ENCODE measurements at regions not wholly inside any gene's neighbourhood (a gene's known extent, or its start where the extent isn't known, plus 50 kb on each side); places are given as distances from the start of the nearest gene placed in this dataset.

GRCh38 chr4:178665916-178666315, 1223.7 kb upstream of the AGA start:
- H3K27me3 ChIP-seq (ENCODE audit: control insufficient read depth in 1 of 2, insufficient read depth in 2 of 2, low read length in 2 of 2) = no peaks in the 10 kb centered on the region
- no peaks in the 10 kb centered on the region for H3K4me1 ChIP-seq (ENCODE audit: control insufficient read depth in 1 of 2, insufficient read depth in 2 of 2, low read length in 2 of 2)
- no peaks in the 10 kb centered on the region for H3K36me3 ChIP-seq (ENCODE audit: control insufficient read depth in 1 of 2, insufficient read depth in 2 of 2, low read length in 2 of 2)
- H3K9me3 ChIP-seq (ENCODE audit: control insufficient read depth in 1 of 2, low read length in 2 of 2) = peaks cover 0 to 15% of the 10 kb centered on the region in 2 donors
- H3K4me3 ChIP-seq (ENCODE audit: low read depth in 1 of 2, low read length in 2 of 2) = no peak overlapping the region
- no peak overlapping the region for H3K9ac ChIP-seq (ENCODE audit: low read depth in 1 of 2, low read length in 2 of 2)
- no peak overlapping the region for H3K27ac ChIP-seq (ENCODE audit: low read depth, low read length)

- Histone ChIP-seq H3K4me1 (ENCODE audit: control insufficient read depth in 1 of 2, insufficient read depth in 2 of 2, low read length in 2 of 2) (no peaks in the 10 kb centered on the region), H3K36me3 (ENCODE audit: control insufficient read depth in 1 of 2, insufficient read depth in 2 of 2, low read length in 2 of 2) (no peaks in the 10 kb centered on the region), H3K9me3 (ENCODE audit: control insufficient read depth in 1 of 2, low read length in 2 of 2) (peaks cover 0 to 7% of the 10 kb centered on the region in 2 donors), H3K27ac (ENCODE audit: low read depth, low read length) (no peak overlapping the region), H3K9ac (ENCODE audit: low read depth in 1 of 2, low read length in 2 of 2) (no peak overlapping the region), H3K27me3 (ENCODE audit: control insufficient read depth in 1 of 2, insufficient read depth in 2 of 2, low read length in 2 of 2) (no peaks in the 10 kb centered on the region), H3K4me3 (ENCODE audit: low read depth in 1 of 2, low read length in 2 of 2) (no peak overlapping the region)
Measured at GRCh38 chr4:178671766-178672165, 1229.5 kb upstream of the AGA start.

GRCh38 chr4:178672512-178672911, 1230.3 kb upstream of the AGA start:
- Histone ChIP-seq H3K4me3 (ENCODE audit: low read depth in 1 of 2, low read length in 2 of 2) (no peak overlapping the region), H3K36me3 (ENCODE audit: control insufficient read depth in 1 of 2, insufficient read depth in 2 of 2, low read length in 2 of 2) (no peaks in the 10 kb centered on the region), H3K9me3 (ENCODE audit: control insufficient read depth in 1 of 2, low read length in 2 of 2) (peaks cover 0 to 7% of the 10 kb centered on the region in 2 donors), H3K27me3 (ENCODE audit: control insufficient read depth in 1 of 2, insufficient read depth in 2 of 2, low read length in 2 of 2) (no peaks in the 10 kb centered on the region), H3K27ac (ENCODE audit: low read depth, low read length) (no peak overlapping the region), H3K4me1 (ENCODE audit: control insufficient read depth in 1 of 2, insufficient read depth in 2 of 2, low read length in 2 of 2) (no peaks in the 10 kb centered on the region), H3K9ac (ENCODE audit: low read depth in 1 of 2, low read length in 2 of 2) (no peak overlapping the region)

- H3K9ac ChIP-seq (ENCODE audit: low read depth in 1 of 2, low read length in 2 of 2) = no peak overlapping the region
- no peaks in the 10 kb centered on the region for H3K4me1 ChIP-seq (ENCODE audit: control insufficient read depth in 1 of 2, insufficient read depth in 2 of 2, low read length in 2 of 2)
- no peak overlapping the region for H3K27ac ChIP-seq (ENCODE audit: low read depth, low read length)
- H3K27me3 ChIP-seq (ENCODE audit: control insufficient read depth in 1 of 2, insufficient read depth in 2 of 2, low read length in 2 of 2) = no peaks in the 10 kb centered on the region
- H3K9me3 ChIP-seq (ENCODE audit: control insufficient read depth in 1 of 2, low read length in 2 of 2) = no peaks in the 10 kb centered on the region
- H3K4me3 ChIP-seq (ENCODE audit: low read depth in 1 of 2, low read length in 2 of 2) = no peak overlapping the region
- no peaks in the 10 kb centered on the region for H3K36me3 ChIP-seq (ENCODE audit: control insufficient read depth in 1 of 2, insufficient read depth in 2 of 2, low read length in 2 of 2)
Measured at GRCh38 chr4:178681871-178682270, 1239.6 kb upstream of the AGA start.

- H3K36me3 ChIP-seq (ENCODE audit: control insufficient read depth in 1 of 2, insufficient read depth in 2 of 2, low read length in 2 of 2) = no peaks in the 10 kb centered on the region
- H3K4me1 ChIP-seq (ENCODE audit: control insufficient read depth in 1 of 2, insufficient read depth in 2 of 2, low read length in 2 of 2) = no peaks in the 10 kb centered on the region
- H3K9ac ChIP-seq (ENCODE audit: low read depth in 1 of 2, low read length in 2 of 2) = no peak overlapping the region
- no peak overlapping the region for H3K4me3 ChIP-seq (ENCODE audit: low read depth in 1 of 2, low read length in 2 of 2)
- no peaks in the 10 kb centered on the region for H3K27me3 ChIP-seq (ENCODE audit: control insufficient read depth in 1 of 2, insufficient read depth in 2 of 2, low read length in 2 of 2)
- no peaks in the 10 kb centered on the region for H3K9me3 ChIP-seq (ENCODE audit: control insufficient read depth in 1 of 2, low read length in 2 of 2)
- no peak overlapping the region for H3K27ac ChIP-seq (ENCODE audit: low read depth, low read length)
Measured at GRCh38 chr4:178689926-178690325, 1247.7 kb upstream of the AGA start.

GRCh38 chr4:178693816-178694215, 1251.6 kb upstream of the AGA start:
- H3K4me3 ChIP-seq (ENCODE audit: low read depth in 1 of 2, low read length in 2 of 2) = no peak overlapping the region
- H3K4me1 ChIP-seq (ENCODE audit: control insufficient read depth in 1 of 2, insufficient read depth in 2 of 2, low read length in 2 of 2) = no peaks in the 10 kb centered on the region
- H3K27ac ChIP-seq (ENCODE audit: low read depth, low read length) = no peak overlapping the region
- no peak overlapping the region for H3K9ac ChIP-seq (ENCODE audit: low read depth in 1 of 2, low read length in 2 of 2)
- no peaks in the 10 kb centered on the region for H3K36me3 ChIP-seq (ENCODE audit: control insufficient read depth in 1 of 2, insufficient read depth in 2 of 2, low read length in 2 of 2)
- no peaks in the 10 kb centered on the region for H3K9me3 ChIP-seq (ENCODE audit: control insufficient read depth in 1 of 2, low read length in 2 of 2)
- H3K27me3 ChIP-seq (ENCODE audit: control insufficient read depth in 1 of 2, insufficient read depth in 2 of 2, low read length in 2 of 2) = no peaks in the 10 kb centered on the region

- Histone ChIP-seq H3K27me3 (ENCODE audit: control insufficient read depth in 1 of 2, insufficient read depth in 2 of 2, low read length in 2 of 2) (no peaks in the 10 kb centered on the region), H3K36me3 (ENCODE audit: control insufficient read depth in 1 of 2, insufficient read depth in 2 of 2, low read length in 2 of 2) (no peaks in the 10 kb centered on the region), H3K9me3 (ENCODE audit: control insufficient read depth in 1 of 2, low read length in 2 of 2) (no peaks in the 10 kb centered on the region), H3K9ac (ENCODE audit: low read depth in 1 of 2, low read length in 2 of 2) (no peak overlapping the region), H3K4me3 (ENCODE audit: low read depth in 1 of 2, low read length in 2 of 2) (no peak overlapping the region), H3K27ac (ENCODE audit: low read depth, low read length) (no peak overlapping the region), H3K4me1 (ENCODE audit: control insufficient read depth in 1 of 2, insufficient read depth in 2 of 2, low read length in 2 of 2) (no peaks in the 10 kb centered on the region)
Measured at GRCh38 chr4:178696515-178696914, 1254.3 kb upstream of the AGA start.

GRCh38 chr4:178712486-178712885, 1270.2 kb upstream of the AGA start:
- H3K27me3 ChIP-seq (ENCODE audit: control insufficient read depth in 1 of 2, insufficient read depth in 2 of 2, low read length in 2 of 2) = no peaks in the 10 kb centered on the region
- no peaks in the 10 kb centered on the region for H3K4me1 ChIP-seq (ENCODE audit: control insufficient read depth in 1 of 2, insufficient read depth in 2 of 2, low read length in 2 of 2)
- no peak overlapping the region for H3K9ac ChIP-seq (ENCODE audit: low read depth in 1 of 2, low read length in 2 of 2)
- H3K4me3 ChIP-seq (ENCODE audit: low read depth in 1 of 2, low read length in 2 of 2) = no peak overlapping the region
- peaks cover 3 to 14% of the 10 kb centered on the region in 2 donors for H3K9me3 ChIP-seq (ENCODE audit: control insufficient read depth in 1 of 2, low read length in 2 of 2)
- no peaks in the 10 kb centered on the region for H3K36me3 ChIP-seq (ENCODE audit: control insufficient read depth in 1 of 2, insufficient read depth in 2 of 2, low read length in 2 of 2)
- H3K27ac ChIP-seq (ENCODE audit: low read depth, low read length) = no peak overlapping the region

- Histone ChIP-seq H3K4me3 (ENCODE audit: low read depth in 1 of 2, low read length in 2 of 2) (no peak overlapping the region), H3K27me3 (ENCODE audit: control insufficient read depth in 1 of 2, insufficient read depth in 2 of 2, low read length in 2 of 2) (no peaks in the 10 kb centered on the region), H3K27ac (ENCODE audit: low read depth, low read length) (no peak overlapping the region), H3K9ac (ENCODE audit: low read depth in 1 of 2, low read length in 2 of 2) (no peak overlapping the region), H3K4me1 (ENCODE audit: control insufficient read depth in 1 of 2, insufficient read depth in 2 of 2, low read length in 2 of 2) (no peaks in the 10 kb centered on the region), H3K36me3 (ENCODE audit: control insufficient read depth in 1 of 2, insufficient read depth in 2 of 2, low read length in 2 of 2) (no peaks in the 10 kb centered on the region), H3K9me3 (ENCODE audit: control insufficient read depth in 1 of 2, low read length in 2 of 2) (peaks cover 5 to 6% of the 10 kb centered on the region in 2 donors)
Measured at GRCh38 chr4:178738026-178738425, 1295.8 kb upstream of the AGA start.

GRCh38 chr4:178745203-178745602, 1303.0 kb upstream of the AGA start:
- Histone ChIP-seq H3K27ac (ENCODE audit: low read depth, low read length) (no peak overlapping the region), H3K36me3 (ENCODE audit: control insufficient read depth in 1 of 2, insufficient read depth in 2 of 2, low read length in 2 of 2) (no peaks in the 10 kb centered on the region), H3K27me3 (ENCODE audit: control insufficient read depth in 1 of 2, insufficient read depth in 2 of 2, low read length in 2 of 2) (no peaks in the 10 kb centered on the region), H3K9ac (ENCODE audit: low read depth in 1 of 2, low read length in 2 of 2) (no peak overlapping the region), H3K4me3 (ENCODE audit: low read depth in 1 of 2, low read length in 2 of 2) (no peak overlapping the region), H3K4me1 (ENCODE audit: control insufficient read depth in 1 of 2, insufficient read depth in 2 of 2, low read length in 2 of 2) (no peaks in the 10 kb centered on the region), H3K9me3 (ENCODE audit: control insufficient read depth in 1 of 2, low read length in 2 of 2) (peaks cover 5 to 14% of the 10 kb centered on the region in 2 donors)

- Histone ChIP-seq H3K4me3 (ENCODE audit: low read depth in 1 of 2, low read length in 2 of 2) (no peak overlapping the region), H3K9ac (ENCODE audit: low read depth in 1 of 2, low read length in 2 of 2) (no peak overlapping the region), H3K9me3 (ENCODE audit: control insufficient read depth in 1 of 2, low read length in 2 of 2) (no peaks in the 10 kb centered on the region), H3K4me1 (ENCODE audit: control insufficient read depth in 1 of 2, insufficient read depth in 2 of 2, low read length in 2 of 2) (no peaks in the 10 kb centered on the region), H3K27me3 (ENCODE audit: control insufficient read depth in 1 of 2, insufficient read depth in 2 of 2, low read length in 2 of 2) (no peaks in the 10 kb centered on the region), H3K36me3 (ENCODE audit: control insufficient read depth in 1 of 2, insufficient read depth in 2 of 2, low read length in 2 of 2) (no peaks in the 10 kb centered on the region), H3K27ac (ENCODE audit: low read depth, low read length) (no peak overlapping the region)
Measured at GRCh38 chr4:178752954-178753525, 1310.8 kb upstream of the AGA start.
